ENCODE measurements at regions not wholly inside any gene's neighbourhood (a gene's known extent, or its start where the extent isn't known, plus 50 kb on each side); places are given as distances from the start of the nearest gene placed in this dataset.

DNA sequence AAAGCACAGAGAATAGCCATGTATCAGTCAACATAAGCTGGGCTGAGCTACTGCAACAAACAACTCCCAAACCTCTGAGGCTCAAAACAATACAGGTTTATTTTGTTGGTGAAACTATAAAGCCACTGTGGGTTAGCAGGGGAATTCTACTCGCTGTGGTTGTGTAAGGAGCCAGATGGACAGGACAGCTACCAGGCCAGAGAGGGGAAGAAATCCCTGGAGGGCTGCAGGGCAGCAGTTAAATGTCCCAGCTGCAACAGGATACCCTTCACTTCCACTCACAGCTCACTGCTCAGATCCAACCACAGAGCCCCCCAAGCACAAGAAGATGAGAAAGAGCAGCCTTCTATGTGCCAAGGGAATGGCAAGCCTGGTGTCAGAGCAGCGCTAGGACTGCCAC lies 245.9 kb upstream of the RAB6C start:
- no peak for TF ChIP-seq CEBPG (CRISPR knock-in tag; IDR thresholded peaks at IDR 0.05)
- TF ChIP-seq CEBPG (tag; conservative IDR thresholded peaks at IDR 0.05 in 1 of 2, IDR thresholded peaks at IDR 0.05 in 1 of 2) = no peak
- no peak for TF ChIP-seq ERF (CRISPR knock-in tag; IDR thresholded peaks at IDR 0.05)
- no peak for TF ChIP-seq BCOR (IDR thresholded peaks at IDR 0.05)
- TF ChIP-seq, protein P1, sequence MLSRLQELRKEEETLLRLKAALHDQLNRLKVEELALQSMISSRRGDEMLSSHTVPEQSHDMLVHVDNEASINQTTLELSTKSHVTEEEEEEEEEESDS (CRISPR knock-in tag; IDR thresholded peaks at IDR 0.05) = no peak
- TF ChIP-seq, protein P2, sequence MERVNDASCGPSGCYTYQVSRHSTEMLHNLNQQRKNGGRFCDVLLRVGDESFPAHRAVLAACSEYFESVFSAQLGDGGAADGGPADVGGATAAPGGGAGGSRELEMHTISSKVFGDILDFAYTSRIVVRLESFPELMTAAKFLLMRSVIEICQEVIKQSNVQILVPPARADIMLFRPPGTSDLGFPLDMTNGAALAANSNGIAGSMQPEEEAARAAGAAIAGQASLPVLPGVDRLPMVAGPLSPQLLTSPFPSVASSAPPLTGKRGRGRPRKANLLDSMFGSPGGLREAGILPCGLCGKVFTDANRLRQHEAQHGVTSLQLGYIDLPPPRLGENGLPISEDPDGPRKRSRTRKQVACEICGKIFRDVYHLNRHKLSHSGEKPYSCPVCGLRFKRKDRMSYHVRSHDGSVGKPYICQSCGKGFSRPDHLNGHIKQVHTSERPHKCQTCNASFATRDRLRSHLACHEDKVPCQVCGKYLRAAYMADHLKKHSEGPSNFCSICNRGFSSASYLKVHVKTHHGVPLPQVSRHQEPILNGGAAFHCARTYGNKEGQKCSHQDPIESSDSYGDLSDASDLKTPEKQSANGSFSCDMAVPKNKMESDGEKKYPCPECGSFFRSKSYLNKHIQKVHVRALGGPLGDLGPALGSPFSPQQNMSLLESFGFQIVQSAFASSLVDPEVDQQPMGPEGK (CRISPR knock-in tag; IDR thresholded peaks at IDR 0.05; ENCODE audit: borderline replicate concordance) = no peak
- TF ChIP-seq ESRRA (IDR thresholded peaks at IDR 0.05; ENCODE audit: borderline replicate concordance, low read depth) = no peak
- no peak for TF ChIP-seq CTCF (IDR thresholded peaks at IDR 0.05 in 2 of 3, conservative IDR thresholded peaks at IDR 0.05 in 1 of 3; ENCODE audit: insufficient read depth in 2 of 3, low read depth in 1 of 3, low read length in 3 of 3)
- no peak for TF ChIP-seq GATAD2A (IDR thresholded peaks at IDR 0.05)
